ENCODE measurements at regions not wholly inside any gene's neighbourhood (a gene's known extent, or its start where the extent isn't known, plus 50 kb on each side); places are given as distances from the start of the nearest gene placed in this dataset.

- no peak for DNase-seq (ENCODE audit: low read depth)
These were observed 63.1 kb upstream of the TANC1 start for GRCh38 chr2:158905341-158905740.

- no peak for DNase-seq (ENCODE audit: low read depth)
These were observed 62.7 kb upstream of the TANC1 start for GRCh38 chr2:158905784-158906183.

GRCh38 chr2:158907926-158908456 is 60.4 kb upstream of the TANC1 start:
- no peak for DNase-seq (ENCODE audit: low read depth)

- DNase-seq (ENCODE audit: low read depth), result no peak
These were observed 56.3 kb upstream of the TANC1 start for GRCh38 chr2:158912112-158912511.

GRCh38 chr2:158912765-158913164 is 55.7 kb upstream of the TANC1 start:
- no peak for DNase-seq (ENCODE audit: low read depth)

GRCh38 chr2:158914066-158914465 is 54.4 kb upstream of the TANC1 start:
- no peak for DNase-seq (ENCODE audit: low read depth)

- DNase-seq (ENCODE audit: low read depth), result no peak
These were observed 53.7 kb upstream of the TANC1 start for GRCh38 chr2:158914731-158915130.

GRCh38 chr2:158917121-158917520 is 51.3 kb upstream of the TANC1 start:
- no peak for DNase-seq (ENCODE audit: low read depth)

- no peak for DNase-seq (ENCODE audit: low read depth)
These were observed 50.0 kb upstream of the TANC1 start for GRCh38 chr2:158918452-158918851.
